ENCODE measurements at regions not wholly inside any gene's neighbourhood (a gene's known extent, or its start where the extent isn't known, plus 50 kb on each side); places are given as distances from the start of the nearest gene placed in this dataset.

GRCh38 chr12:130090542-130090941, 71.7 kb upstream of the FZD10 start:
- Mint-ChIP-seq H3K27me3 (no peaks in the 10 kb centered on the region), H3K4me1 (no peaks in the 10 kb centered on the region), H3K27ac (no peak overlapping the region), H3K9me3 (peaks cover 22% of the 10 kb centered on the region), H3K36me3 (ENCODE audit: low read depth) (no peaks in the 10 kb centered on the region), H3K4me3 (no peak overlapping the region)
- ATAC-seq (replicated peaks) = no peak

DNA sequence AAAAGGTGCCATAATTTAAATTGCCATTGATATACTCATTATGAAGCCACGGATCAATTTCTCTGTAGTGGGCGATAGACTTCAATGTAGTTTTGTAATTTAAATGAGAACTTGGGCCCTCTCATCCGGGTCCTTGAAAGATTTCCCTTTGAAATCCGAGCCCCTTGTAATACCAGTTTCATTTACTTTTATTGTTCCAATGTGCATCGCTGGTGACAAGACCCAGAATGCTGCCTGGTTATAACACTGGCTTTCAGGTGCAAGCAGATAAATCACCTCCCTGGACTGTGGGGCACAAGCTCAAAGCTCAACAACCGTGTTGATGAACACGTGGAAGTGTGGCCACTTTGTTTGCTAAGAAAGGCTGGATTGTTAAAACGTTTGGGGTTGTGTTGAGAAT, 68.9 kb upstream of the FZD10 start:
- no peaks in the 10 kb centered on the region for H3K36me3 Mint-ChIP-seq (ENCODE audit: low read depth)
- H3K9me3 Mint-ChIP-seq = peaks cover 22% of the 10 kb centered on the region
- no peaks in the 10 kb centered on the region for H3K27me3 Mint-ChIP-seq
- H3K4me3 Mint-ChIP-seq = no peak overlapping the region
- H3K27ac Mint-ChIP-seq = no peak overlapping the region
- H3K4me1 Mint-ChIP-seq = no peaks in the 10 kb centered on the region
- no peak for ATAC-seq (replicated peaks)

DNA sequence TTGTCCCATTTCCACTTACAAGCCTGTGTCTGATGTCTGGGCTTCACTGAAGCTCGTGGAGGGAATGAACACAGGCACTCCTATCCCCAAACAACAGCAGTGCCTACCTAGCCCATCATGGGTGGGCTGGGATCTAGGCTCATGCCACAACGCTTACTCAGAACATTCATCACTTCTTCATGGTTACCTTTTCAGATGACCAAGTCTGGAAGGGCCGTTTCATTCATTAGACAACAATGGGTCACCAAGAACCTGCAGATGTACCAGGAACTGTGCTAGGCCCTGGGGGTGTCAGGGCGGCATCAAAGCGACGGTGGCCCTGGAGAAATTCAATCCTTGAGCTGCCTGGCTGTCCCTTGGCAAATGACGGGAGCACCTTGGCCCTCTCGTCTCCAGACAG, 64.9 kb upstream of the FZD10 start:
- ATAC-seq (replicated peaks) = no peak
- H3K27ac Mint-ChIP-seq = no peak overlapping the region
- H3K4me1 Mint-ChIP-seq = no peaks in the 10 kb centered on the region
- H3K4me3 Mint-ChIP-seq = no peak overlapping the region
- H3K36me3 Mint-ChIP-seq (ENCODE audit: low read depth) = no peaks in the 10 kb centered on the region
- peaks cover 7% of the 10 kb centered on the region for H3K9me3 Mint-ChIP-seq
- peaks cover 5% of the 10 kb centered on the region for H3K27me3 Mint-ChIP-seq

DNA sequence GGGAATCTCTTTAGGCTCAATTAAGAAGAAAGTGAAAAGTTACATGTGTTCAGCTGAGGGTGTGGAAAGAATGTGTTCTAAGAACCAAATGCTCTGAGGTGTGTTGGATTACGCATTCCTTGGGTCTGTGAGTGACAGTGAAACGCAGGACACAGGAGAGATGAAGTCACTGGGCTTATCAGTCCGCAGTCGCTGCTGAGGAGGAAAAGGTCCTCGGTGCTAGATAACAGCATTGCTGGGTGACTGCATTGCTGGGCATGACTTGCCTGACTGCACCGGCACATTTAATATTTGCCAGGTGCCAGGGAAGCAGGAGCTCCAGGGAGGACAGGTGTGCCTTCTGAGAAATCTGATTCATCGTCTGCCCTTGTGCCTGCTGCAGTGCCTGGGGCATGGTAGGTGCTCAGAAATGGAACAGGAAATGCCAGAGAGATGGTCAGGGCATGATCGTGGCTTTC, 64.4 kb upstream of the FZD10 start:
- Mint-ChIP-seq H3K36me3 (ENCODE audit: low read depth) (no peaks in the 10 kb centered on the region), H3K27ac (no peak overlapping the region), H3K4me1 (no peaks in the 10 kb centered on the region), H3K9me3 (peaks cover 7% of the 10 kb centered on the region), H3K4me3 (no peak overlapping the region), H3K27me3 (peaks cover 5% of the 10 kb centered on the region)
- no peak for ATAC-seq (replicated peaks)

- H3K27me3 Mint-ChIP-seq = peaks cover 5% of the 10 kb centered on the region
- peaks cover 7% of the 10 kb centered on the region for H3K9me3 Mint-ChIP-seq
- H3K4me3 Mint-ChIP-seq = no peak overlapping the region
- no peak overlapping the region for H3K27ac Mint-ChIP-seq
- no peak for ATAC-seq (replicated peaks)
- H3K36me3 Mint-ChIP-seq (ENCODE audit: low read depth) = no peaks in the 10 kb centered on the region
- no peaks in the 10 kb centered on the region for H3K4me1 Mint-ChIP-seq
Measured at GRCh38 chr12:130098301-130099005, 63.8 kb upstream of the FZD10 start.

GRCh38 chr12:130100634-130101362, 61.5 kb upstream of the FZD10 start:
- no peak overlapping the region for H3K27ac Mint-ChIP-seq
- ATAC-seq (replicated peaks) = no peak
- peaks cover 7% of the 10 kb centered on the region for H3K27me3 Mint-ChIP-seq
- peaks cover 3% of the 10 kb centered on the region for H3K9me3 Mint-ChIP-seq
- H3K4me3 Mint-ChIP-seq = no peak overlapping the region
- H3K4me1 Mint-ChIP-seq = no peaks in the 10 kb centered on the region
- H3K36me3 Mint-ChIP-seq (ENCODE audit: low read depth) = no peaks in the 10 kb centered on the region

DNA sequence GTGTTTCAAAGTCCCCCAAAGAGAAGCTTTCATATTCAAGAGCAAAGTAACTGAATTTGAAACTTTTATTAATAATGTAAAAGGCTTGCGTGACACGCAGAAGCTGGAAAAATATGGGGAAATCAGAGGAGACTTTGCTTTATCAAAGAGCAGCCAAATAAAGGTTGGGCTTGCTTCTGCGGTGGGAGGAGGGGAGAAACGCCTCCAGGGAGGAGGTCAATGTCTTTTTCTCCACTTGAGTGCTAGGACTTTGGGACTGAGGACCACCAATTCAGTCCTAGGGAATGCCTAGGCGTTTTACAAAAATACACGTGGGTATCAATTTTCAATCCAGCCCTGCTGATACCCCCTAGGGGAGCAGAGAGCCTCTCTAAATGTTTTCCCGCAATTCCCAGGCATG, 60.9 kb upstream of the FZD10 start:
- peaks cover 7% of the 10 kb centered on the region for H3K27me3 Mint-ChIP-seq
- H3K27ac Mint-ChIP-seq = no peak overlapping the region
- H3K4me3 Mint-ChIP-seq = no peak overlapping the region
- H3K36me3 Mint-ChIP-seq (ENCODE audit: low read depth) = no peaks in the 10 kb centered on the region
- no peak for ATAC-seq (replicated peaks)
- H3K4me1 Mint-ChIP-seq = no peaks in the 10 kb centered on the region
- peaks cover 3% of the 10 kb centered on the region for H3K9me3 Mint-ChIP-seq

DNA sequence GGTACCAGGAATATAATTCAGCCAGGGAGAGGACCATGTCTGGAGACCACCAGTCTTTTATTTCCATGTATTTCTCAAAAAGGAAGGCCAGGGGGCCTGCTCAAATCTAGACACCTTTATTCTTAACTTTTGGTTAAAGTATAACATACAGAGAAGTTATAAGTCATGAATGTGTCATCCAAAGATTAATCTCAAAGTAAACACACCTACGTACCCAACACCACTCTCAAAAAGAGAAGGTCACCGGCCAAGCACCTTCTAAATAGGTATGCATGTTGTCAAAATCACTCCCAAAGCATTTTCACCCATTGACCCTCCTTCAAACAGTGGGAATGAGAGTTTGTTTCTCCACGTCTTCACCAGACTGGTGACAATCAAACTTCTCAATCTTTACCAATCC, 60.0 kb upstream of the FZD10 start:
- Mint-ChIP-seq H3K4me3 (no peak overlapping the region), H3K27ac (no peak overlapping the region), H3K9me3 (peaks cover 3% of the 10 kb centered on the region), H3K4me1 (no peaks in the 10 kb centered on the region), H3K27me3 (peaks cover 7% of the 10 kb centered on the region), H3K36me3 (ENCODE audit: low read depth) (no peaks in the 10 kb centered on the region)
- no peak for ATAC-seq (replicated peaks)

DNA sequence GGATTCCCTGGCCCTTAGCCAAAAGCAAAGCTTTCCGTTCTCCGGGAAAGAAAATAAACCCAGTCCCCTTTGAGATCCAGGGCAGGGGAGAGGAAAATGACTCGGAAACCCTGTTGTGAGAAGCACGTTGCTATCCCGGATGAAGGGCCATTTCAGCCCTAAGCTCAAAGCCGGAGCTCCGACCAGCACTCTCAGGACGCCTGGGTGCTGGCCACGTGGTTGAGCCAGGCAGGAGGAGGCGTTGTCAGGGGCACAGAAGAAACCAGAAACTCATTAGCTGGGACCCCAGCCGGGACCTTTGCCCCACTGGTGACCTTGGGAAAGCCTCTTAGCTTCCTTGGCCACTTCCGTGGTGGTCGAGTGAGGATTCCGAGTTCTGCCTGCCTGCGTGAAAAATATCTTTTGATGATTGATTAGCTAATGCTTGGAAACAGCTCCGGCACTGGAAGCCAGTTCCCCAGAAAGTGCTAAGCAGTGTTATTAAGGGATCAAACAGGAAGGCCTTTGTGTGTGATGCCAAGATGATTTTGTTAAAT, 57.6 kb upstream of the FZD10 start:
- Mint-ChIP-seq H3K27ac (no peak overlapping the region), H3K4me1 (no peaks in the 10 kb centered on the region), H3K36me3 (ENCODE audit: low read depth) (no peaks in the 10 kb centered on the region), H3K27me3 (peaks cover 7% of the 10 kb centered on the region), H3K4me3 (no peak overlapping the region), H3K9me3 (peaks cover 8% of the 10 kb centered on the region)
- ATAC-seq (replicated peaks) = no peak

- no peak overlapping the region for H3K4me3 Mint-ChIP-seq
- H3K36me3 Mint-ChIP-seq (ENCODE audit: low read depth) = no peaks in the 10 kb centered on the region
- no peak for ATAC-seq (replicated peaks)
- peaks cover 13% of the 10 kb centered on the region for H3K9me3 Mint-ChIP-seq
- H3K4me1 Mint-ChIP-seq = no peaks in the 10 kb centered on the region
- H3K27me3 Mint-ChIP-seq = peaks cover 12% of the 10 kb centered on the region
- H3K27ac Mint-ChIP-seq = no peak overlapping the region
Measured at GRCh38 chr12:130109062-130109945, 53.0 kb upstream of the FZD10 start.

DNA sequence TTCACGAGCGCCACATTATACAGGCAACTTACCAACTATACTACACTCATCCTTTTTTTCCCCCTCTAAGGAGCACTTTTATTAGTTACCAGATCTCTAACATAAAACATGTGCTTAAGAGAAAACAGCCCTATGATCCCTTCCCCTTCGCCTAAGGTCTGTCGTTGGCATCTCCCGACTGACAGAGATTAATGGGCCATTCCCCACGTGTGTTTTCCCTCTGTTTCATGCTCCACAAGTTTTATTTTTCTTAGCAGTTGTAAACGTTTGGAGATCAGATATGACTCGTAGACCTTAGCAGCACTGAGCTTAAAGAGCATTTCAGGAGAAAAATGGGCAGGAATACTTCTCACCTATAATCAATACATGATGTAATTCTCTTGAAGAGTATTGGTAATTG, 51.4 kb upstream of the FZD10 start:
- Mint-ChIP-seq H3K9me3 (peaks cover 13% of the 10 kb centered on the region), H3K4me1 (no peaks in the 10 kb centered on the region), H3K27me3 (peaks cover 10% of the 10 kb centered on the region), H3K27ac (no peak overlapping the region), H3K4me3 (no peak overlapping the region), H3K36me3 (ENCODE audit: low read depth) (no peaks in the 10 kb centered on the region)
- ATAC-seq (replicated peaks) = no peak

DNA sequence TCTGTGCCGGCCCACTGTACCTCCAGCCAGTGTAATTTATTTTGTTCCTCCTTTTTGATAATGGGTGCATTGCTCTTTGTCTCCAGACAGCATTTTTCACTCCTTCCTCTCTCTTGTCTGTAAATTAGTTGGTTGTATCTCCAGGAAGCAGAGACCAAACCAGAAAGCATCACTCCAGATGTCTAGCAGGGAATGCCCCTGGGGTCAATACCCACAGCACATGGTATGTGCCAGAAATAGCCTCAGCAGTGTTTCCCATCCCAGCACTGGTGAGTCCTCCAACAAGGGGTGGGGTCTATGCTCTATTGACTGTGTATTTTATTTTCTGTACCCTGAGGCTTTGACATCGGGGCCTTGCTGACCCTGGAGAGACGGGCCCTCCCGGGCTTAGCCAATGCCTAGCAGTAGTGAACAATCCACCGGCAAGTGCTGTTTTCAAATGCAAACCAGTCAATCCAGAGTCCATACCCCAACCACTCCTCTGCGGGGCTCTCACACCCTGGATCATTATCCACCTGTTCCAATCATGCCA, 50.2 kb upstream of the FZD10 start:
- no peak for ATAC-seq (replicated peaks)
- peaks cover 13% of the 10 kb centered on the region for H3K9me3 Mint-ChIP-seq
- no peak overlapping the region for H3K4me3 Mint-ChIP-seq
- H3K36me3 Mint-ChIP-seq (ENCODE audit: low read depth) = no peaks in the 10 kb centered on the region
- H3K27ac Mint-ChIP-seq = no peak overlapping the region
- no peaks in the 10 kb centered on the region for H3K4me1 Mint-ChIP-seq
- H3K27me3 Mint-ChIP-seq = peaks cover 10% of the 10 kb centered on the region
